IMR-90 (cell line): ENCODE measurements at regions not wholly inside any gene's neighbourhood (a gene's known extent, or its start where the extent isn't known, plus 50 kb on each side); places are given as distances from the start of the nearest gene placed in this dataset.

ENCODE experiments used
- ATAC-seq: fragments of 200-7000 bp; cut with Tn5 transposase; 2 replicates; pipeline ENCODE4 v1.9.1; 2020; ENCODE audit warnings: low read depth, mild to moderate bottlenecking, moderate library complexity
- BruUV-seq: library from RNA; stranded (reverse); fragments of 400-500 nt; replicated peaks from 2 replicates; lab custom pipeline; 2021; lab: Mats Ljungman, UMichigan
- CTCF ChIA-PET: fragments of 300-600 bp; formaldehyde crosslinking; extraction: SDS; loops from one replicate; lab custom pipeline; 2021; ENCODE audit warnings: antibody characterized with exemption; lab: Yijun Ruan, JAX
- POLR2A ChIA-PET: fragments of 300-600 bp; sonication (Branson Sonifier 250); formaldehyde crosslinking; loops from one replicate; lab custom pipeline; 2022; ENCODE audit warnings: antibody characterized with exemption; ENCODE audit not compliant: unreplicated experiment; lab: Charles Lee
- DNase-seq: peaks from one replicate; pipeline ENCODE4 v3.0.0; 2013
- H2AFZ ChIP-seq: replicated peaks from 2 replicates; pipeline ENCODE3; 2013; ENCODE audit warnings: low read length, mild to moderate bottlenecking; ENCODE audit not compliant: poor library complexity
- H2AK5ac ChIP-seq: 2 replicates; pipeline ENCODE4 v1.6.1; 2013; ENCODE audit warnings: low read depth, low read length, inconsistent platforms
- H2AK9ac ChIP-seq: replicated peaks from 2 replicates; pipeline ENCODE3; 2013; ENCODE audit warnings: mild to moderate bottlenecking, low read depth, low read length, moderate library complexity; ENCODE audit not compliant: poor library complexity
- H2BK120ac ChIP-seq: 2 replicates; pipeline ENCODE4 v1.6.1; 2013; ENCODE audit warnings: low read depth, low read length, inconsistent platforms
- H2BK15ac ChIP-seq: 3 replicates; pipeline ENCODE4 v1.6.1; 2013; ENCODE audit warnings: low read depth, low read length, inconsistent platforms
- H2BK20ac ChIP-seq: 2 replicates; pipeline ENCODE4 v1.6.1; 2013; ENCODE audit warnings: low read depth, mild to moderate bottlenecking, inconsistent platforms, low read length, moderate library complexity
- H2BK5ac ChIP-seq: 2 replicates; pipeline ENCODE4 v1.6.1; 2013; ENCODE audit warnings: mild to moderate bottlenecking, low read depth, low read length, inconsistent platforms; ENCODE audit not compliant: poor library complexity, severe bottlenecking
- H3K14ac ChIP-seq: replicated peaks from 2 replicates; pipeline ENCODE4 v1.6.1; 2013; ENCODE audit warnings: low read depth, low read length, inconsistent platforms
- H3K18ac ChIP-seq: 2 replicates; pipeline ENCODE4 v1.6.1; 2013; ENCODE audit warnings: low read depth, low read length, control low read depth
- H3K23ac ChIP-seq: 2 replicates; pipeline ENCODE4 v1.6.1; 2013; ENCODE audit warnings: low read depth, low read length, inconsistent platforms
- H3K27ac ChIP-seq: 2 replicates; pipeline ENCODE4 v1.5.1; 2013; ENCODE audit warnings: mild to moderate bottlenecking, control low read depth, low read length; ENCODE audit not compliant: insufficient read depth
- H3K27me3 ChIP-seq: 2 replicates; pipeline ENCODE4 v1.6.1; 2013; ENCODE audit warnings: low read length; ENCODE audit not compliant: control insufficient read depth, insufficient read depth
- H3K36me3 ChIP-seq: 2 replicates; pipeline ENCODE4 v1.6.1; 2013; ENCODE audit warnings: low read length, mixed read lengths; ENCODE audit not compliant: control insufficient read depth, insufficient read depth
- H3K4ac ChIP-seq: 2 replicates; pipeline ENCODE4 v1.6.1; 2013; ENCODE audit warnings: low read depth, low read length, inconsistent platforms
- H3K4me1 ChIP-seq: 2 replicates; pipeline ENCODE4 v1.6.1; 2013; ENCODE audit warnings: low read length, mixed read lengths; ENCODE audit not compliant: control insufficient read depth, insufficient read depth
- H3K4me2 ChIP-seq: 2 replicates; pipeline ENCODE4 v1.6.1; 2013; ENCODE audit warnings: low read depth, mild to moderate bottlenecking, control low read depth, low read length, moderate library complexity
- H3K4me3 ChIP-seq: 2 replicates; pipeline ENCODE4 v1.5.1; 2013; ENCODE audit warnings: low read depth, mild to moderate bottlenecking, control low read depth, low read length, moderate library complexity; ENCODE audit not compliant: insufficient read depth
- H3K56ac ChIP-seq: 2 replicates; pipeline ENCODE4 v1.6.1; 2013; ENCODE audit warnings: low read length, inconsistent platforms; ENCODE audit not compliant: insufficient read depth; ENCODE audit errors: extremely low read depth
- H3K79me1 ChIP-seq, 2 experiments: 2 replicates each; pipeline ENCODE4 v1.6.1; 2013; ENCODE audit warnings: low read length in 2 of 2, inconsistent platforms in 1 of 2, low read depth in 1 of 2
- H3K9ac ChIP-seq: 2 replicates; pipeline ENCODE4 v1.6.1; 2013; ENCODE audit warnings: low read depth, low read length, control low read depth
- H3K9me1 ChIP-seq: 2 replicates; pipeline ENCODE4 v1.6.1; 2013; ENCODE audit warnings: low read length, inconsistent platforms; ENCODE audit not compliant: insufficient read depth
- H3K9me3 ChIP-seq: 2 replicates; pipeline ENCODE4 v1.6.1; 2013; ENCODE audit warnings: low read length; ENCODE audit not compliant: control insufficient read depth, insufficient read depth
- H4K20me1 ChIP-seq: 2 replicates; pipeline ENCODE4 v1.6.1; 2013; ENCODE audit warnings: low read length, inconsistent platforms; ENCODE audit not compliant: insufficient read depth
- H4K5ac ChIP-seq: 2 replicates; pipeline ENCODE4 v1.6.1; 2013; ENCODE audit warnings: mild to moderate bottlenecking, low read depth, low read length, control low read depth
- H4K8ac ChIP-seq, 2 experiments: 2 replicates each; pipeline ENCODE4 v1.6.1; 2013; ENCODE audit warnings: low read depth in 2 of 2, low read length in 2 of 2, control low read depth in 1 of 2, inconsistent platforms in 1 of 2
- H4K91ac ChIP-seq: 2 replicates; pipeline ENCODE4 v1.6.1; 2013; ENCODE audit warnings: low read depth, low read length, inconsistent platforms; ENCODE audit not compliant: insufficient read depth
- BHLHE40 ChIP-seq: fragments of 150-350 bp; IDR thresholded peaks from 2 replicates; pipeline ENCODE4 v1.6.1; 2016; ENCODE audit warnings: mild to moderate bottlenecking, low read depth, low read length
- CEBPB ChIP-seq: IDR thresholded peaks from 2 replicates; pipeline ENCODE4 v1.6.1; 2012; ENCODE audit warnings: low read depth, low read length, improper control_type of control experiment
- FOS ChIP-seq: fragments of 150-350 bp; IDR thresholded peaks from 2 replicates; pipeline ENCODE4 v1.6.1; 2016; ENCODE audit warnings: low read depth, low read length
- MAFK ChIP-seq: IDR thresholded peaks from 2 replicates; pipeline ENCODE4 v1.6.1; 2012; ENCODE audit warnings: low read depth, low read length, improper control_type of control experiment
- MAZ ChIP-seq: IDR thresholded peaks from 2 replicates; pipeline ENCODE4 v1.6.1; 2012; ENCODE audit warnings: low read depth, mild to moderate bottlenecking, low read length, improper control_type of control experiment, moderate library complexity, borderline replicate concordance
- MXI1 ChIP-seq: IDR thresholded peaks from 2 replicates; pipeline ENCODE4 v1.6.1; 2012; ENCODE audit warnings: low read depth, mild to moderate bottlenecking, low read length, moderate library complexity, borderline replicate concordance
- NFE2L2 ChIP-seq: fragments of 150-350 bp; IDR thresholded peaks from 2 replicates; pipeline ENCODE4 v1.6.1; 2016; ENCODE audit warnings: low read depth, mild to moderate bottlenecking, low read length
- POLR2A ChIP-seq: IDR thresholded peaks from 2 replicates; pipeline ENCODE4 v1.6.1; 2012; ENCODE audit warnings: mild to moderate bottlenecking, low read depth, low read length
- RCOR1 ChIP-seq: IDR thresholded peaks from 2 replicates; pipeline ENCODE4 v1.6.1; 2012; ENCODE audit warnings: mild to moderate bottlenecking, low read length, improper control_type of control experiment; ENCODE audit not compliant: insufficient replicate concordance
- RFX5 ChIP-seq: IDR thresholded peaks from 2 replicates; pipeline ENCODE4 v1.8.0; 2012; ENCODE audit warnings: low read depth, mild to moderate bottlenecking, low read length, moderate library complexity
- SMC3 ChIP-seq: fragments of 150-350 bp; IDR thresholded peaks from 2 replicates; pipeline ENCODE4 v1.6.1; 2016; ENCODE audit warnings: low read depth, mild to moderate bottlenecking, antibody characterized with exemption, low read length, moderate library complexity
- WGBS, 2 experiments: methylation state at CpG; one replicate each; pipeline versions ENCODE4 v1.1.5 to v1.1.7; 2013; ENCODE audit warnings: missing lambda C conversion rate in 2 of 2; ENCODE audit not compliant: insufficient read length in 1 of 2; ENCODE audit errors: extremely low coverage in 2 of 2; 5-methylcytosine and 5-hydroxymethylcytosine counted together
- dilution Hi-C: fragments of 300-500 bp; cut with HindIII; formaldehyde crosslinking; loops from one replicate; pipeline ENCODE4 v1.14.3; 2018; ENCODE audit warnings: low sequenced_read_pairs; ENCODE audit not compliant: unreplicated experiment
- in situ Hi-C: fragments of 300-500 bp; cut with MboI; formaldehyde crosslinking; loops from 3 replicates; pipeline ENCODE4 v1.14.3; 2019; ENCODE audit warnings: low sequenced_read_pairs, inconsistent platforms, mixed read lengths
- intact Hi-C: fragments of 100-400 bp; cut with micrococcal nuclease; formaldehyde crosslinking; loops from 2 replicates; pipeline ENCODE4 v1.10.0; 2022
- TF ChIP-seq, protein P1 (sequence below): conservative IDR thresholded peaks from 2 replicates; pipeline ENCODE4 v1.5.1; 2012; ENCODE audit warnings: mild to moderate bottlenecking, low read depth, low read length, improper control_type of control experiment

DNA sequence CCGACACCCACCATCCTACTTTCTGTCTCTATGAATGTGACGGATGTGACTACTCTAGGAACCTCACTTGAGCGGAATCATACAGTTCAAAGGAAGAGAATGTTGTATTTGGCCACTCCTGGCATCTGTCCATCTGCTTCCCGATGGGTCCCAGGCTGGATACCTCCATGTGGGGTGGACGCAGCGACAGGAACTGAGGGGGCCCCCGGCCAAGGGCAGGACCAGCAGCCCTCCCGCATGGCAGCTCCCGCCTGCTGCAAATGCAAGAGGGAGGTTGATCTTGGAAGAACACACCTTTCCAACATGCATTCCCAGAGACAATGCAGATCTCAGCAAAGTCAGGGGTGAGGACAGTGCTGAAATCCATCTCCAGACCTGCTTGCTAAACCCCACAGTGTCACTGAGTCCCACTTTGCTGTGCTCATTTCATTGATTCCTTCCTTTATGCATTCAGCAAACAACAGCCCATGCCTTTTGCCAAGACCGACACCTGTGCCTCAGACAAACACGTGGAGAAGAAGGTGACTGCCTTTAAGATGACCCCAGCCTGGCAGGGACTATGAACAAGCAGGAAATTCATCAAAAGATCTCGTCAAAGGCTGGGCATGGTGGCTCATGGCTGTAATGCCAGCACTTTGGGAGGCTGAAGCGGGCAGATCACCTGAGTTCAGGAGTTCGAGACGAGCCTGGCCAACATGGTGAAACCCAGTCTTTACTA is 246.2 kb downstream of the CTTN start:
- Histone ChIP-seq H4K8ac (no peak overlapping the region), H4K20me1 (no peaks in the 10 kb centered on the region; the same call in 1 of the 2 replicates), H3K14ac (no peak overlapping the region), H3K18ac (peak overlapping the region; percentile 59), H2AK9ac (no peak overlapping the region), H2BK20ac (no peak overlapping the region), H3K9me3 (no peaks in the 10 kb centered on the region), H3K9me1 (no peaks in the 10 kb centered on the region), H2AK5ac (no peak overlapping the region), H2AFZ (no peak overlapping the region), H3K23ac (no peak overlapping the region), H3K79me1 (no peaks in the 10 kb centered on the region), H3K4ac (no peak overlapping the region), H3K36me3 (no peaks in the 10 kb centered on the region), H2BK5ac (no peak overlapping the region), H3K27me3 (peaks cover 2% of the 10 kb centered on the region; the same call in 1 of the 2 replicates), H4K91ac (no peak overlapping the region), H3K4me3 (no peak overlapping the region), H3K27ac (no peak overlapping the region), H2BK120ac (no peak overlapping the region), H3K4me1 (peaks cover 3% of the 10 kb centered on the region), H4K5ac (no peak overlapping the region; the same call in 1 of the 2 replicates), H3K4me2 (no peak overlapping the region), H2BK15ac (no peak overlapping the region), H3K56ac (no peak overlapping the region), H3K9ac (no peak overlapping the region)
- BruUV-seq: no TSS peak
- CTCF ChIA-PET: interaction anchor here (0.5 kb wide), 1 partner anchor 125 kb away, joined by 4 read pairs; no protein-coding TSS in a partner anchor
- ATAC-seq (no peak), DNase-seq (no peak)
- intact Hi-C loops (no loop called here), dilution Hi-C loops (no loop called here), in situ Hi-C loops (no loop called here)
- POLR2A ChIA-PET: no interaction called here
- WGBS, 2 experiments: 24% methylated on average over 2 of the region's 15 CpGs; no CpG with 5 or more reads in 1 of the 2 experiments
- TF ChIP-seq CEBPB (no peak), NFE2L2 (no peak), RFX5 (no peak), MAZ (no peak), FOS (no peak), RCOR1 (no peak), SMC3 (no peak), MAFK (no peak), MXI1 (no peak), BHLHE40 (no peak), POLR2A (no peak)
- TF ChIP-seq, protein P1, sequence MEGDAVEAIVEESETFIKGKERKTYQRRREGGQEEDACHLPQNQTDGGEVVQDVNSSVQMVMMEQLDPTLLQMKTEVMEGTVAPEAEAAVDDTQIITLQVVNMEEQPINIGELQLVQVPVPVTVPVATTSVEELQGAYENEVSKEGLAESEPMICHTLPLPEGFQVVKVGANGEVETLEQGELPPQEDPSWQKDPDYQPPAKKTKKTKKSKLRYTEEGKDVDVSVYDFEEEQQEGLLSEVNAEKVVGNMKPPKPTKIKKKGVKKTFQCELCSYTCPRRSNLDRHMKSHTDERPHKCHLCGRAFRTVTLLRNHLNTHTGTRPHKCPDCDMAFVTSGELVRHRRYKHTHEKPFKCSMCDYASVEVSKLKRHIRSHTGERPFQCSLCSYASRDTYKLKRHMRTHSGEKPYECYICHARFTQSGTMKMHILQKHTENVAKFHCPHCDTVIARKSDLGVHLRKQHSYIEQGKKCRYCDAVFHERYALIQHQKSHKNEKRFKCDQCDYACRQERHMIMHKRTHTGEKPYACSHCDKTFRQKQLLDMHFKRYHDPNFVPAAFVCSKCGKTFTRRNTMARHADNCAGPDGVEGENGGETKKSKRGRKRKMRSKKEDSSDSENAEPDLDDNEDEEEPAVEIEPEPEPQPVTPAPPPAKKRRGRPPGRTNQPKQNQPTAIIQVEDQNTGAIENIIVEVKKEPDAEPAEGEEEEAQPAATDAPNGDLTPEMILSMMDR: no peak
